ENCODE measurements at regions not wholly inside any gene's neighbourhood (a gene's known extent, or its start where the extent isn't known, plus 50 kb on each side); places are given as distances from the start of the nearest gene placed in this dataset.

GRCh38 chr11:92804388-92804966 is 165.0 kb upstream of the MTNR1B start:
- no peak for TF ChIP-seq CTCF (IDR thresholded peaks at IDR 0.05; ENCODE audit: extremely low read depth, missing control alignments)
- DNase-seq (ENCODE audit: low spot score): no peak

DNA sequence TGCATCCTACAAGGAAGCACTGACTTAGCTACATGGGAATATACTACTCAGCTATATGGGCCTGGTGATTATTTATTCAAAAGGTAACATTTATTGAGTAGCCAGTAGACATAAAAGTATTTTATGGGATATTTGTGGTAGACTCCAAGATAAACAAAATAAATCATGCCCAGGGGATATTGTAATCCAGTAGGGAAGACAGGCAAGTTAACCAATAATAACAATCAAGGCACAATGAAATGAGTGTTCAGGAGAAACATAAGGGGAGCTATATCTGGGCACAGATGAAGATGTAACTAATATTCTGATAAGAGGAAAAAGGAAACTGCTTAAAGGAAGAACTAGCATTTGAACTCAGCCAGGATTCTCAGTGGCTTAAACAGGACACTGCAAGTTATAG is 161.4 kb upstream of the MTNR1B start:
- TF ChIP-seq CTCF (IDR thresholded peaks at IDR 0.05; ENCODE audit: extremely low read depth, missing control alignments): no peak
- no peak for DNase-seq (ENCODE audit: low spot score)

GRCh38 chr11:92810423-92811064 is 158.9 kb upstream of the MTNR1B start:
- no peak for TF ChIP-seq CTCF (IDR thresholded peaks at IDR 0.05; ENCODE audit: extremely low read depth, missing control alignments)
- no peak for DNase-seq (ENCODE audit: low spot score)

GRCh38 chr11:92811341-92811740 is 158.1 kb upstream of the MTNR1B start:
- DNase-seq (ENCODE audit: low spot score): no peak
- no peak for TF ChIP-seq CTCF (IDR thresholded peaks at IDR 0.05; ENCODE audit: extremely low read depth, missing control alignments)

DNA sequence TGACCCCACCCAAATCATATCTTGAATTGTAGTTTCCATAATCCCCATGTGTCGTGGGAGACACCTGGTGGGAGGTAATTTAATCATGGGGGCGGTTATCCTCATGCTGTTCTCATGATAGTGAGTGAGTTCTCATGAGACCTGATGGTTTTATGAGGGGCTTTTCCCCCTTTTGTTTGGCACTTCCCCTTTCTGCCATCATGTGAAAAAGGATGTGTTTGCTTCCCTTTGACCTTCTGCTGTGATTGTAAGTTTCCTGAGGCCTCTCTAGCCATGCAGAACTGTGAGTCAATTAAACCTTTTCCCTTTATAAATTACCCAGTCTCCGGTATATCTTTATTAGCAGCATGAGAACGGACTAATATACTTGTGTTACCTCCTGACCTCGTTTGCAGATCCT is 156.6 kb upstream of the MTNR1B start:
- DNase-seq (ENCODE audit: low spot score): no peak
- no peak for TF ChIP-seq CTCF (IDR thresholded peaks at IDR 0.05; ENCODE audit: extremely low read depth, missing control alignments)

- no peak for TF ChIP-seq CTCF (IDR thresholded peaks at IDR 0.05; ENCODE audit: extremely low read depth, missing control alignments)
- DNase-seq (ENCODE audit: low spot score): no peak
These were observed 149.6 kb upstream of the MTNR1B start for GRCh38 chr11:92819830-92820229.

DNA sequence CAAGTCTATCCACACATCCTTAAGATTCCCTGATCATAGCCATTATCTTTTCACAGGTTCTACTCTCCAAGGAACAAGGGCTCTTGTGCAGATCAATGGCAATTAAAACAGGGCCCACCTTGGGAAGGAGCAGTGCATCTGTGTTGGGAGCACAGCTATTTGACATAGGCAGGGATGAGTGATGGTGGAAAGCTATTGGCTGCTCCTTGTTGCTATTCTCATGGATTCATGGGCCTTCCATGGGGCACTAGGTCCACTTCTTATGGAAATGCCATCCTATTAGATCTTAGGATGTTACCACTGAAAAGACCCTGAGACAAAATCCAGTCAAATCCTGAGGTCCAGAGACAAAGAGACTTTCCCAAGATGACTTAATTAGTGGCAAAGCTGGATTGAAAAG is 148.6 kb upstream of the MTNR1B start:
- DNase-seq (ENCODE audit: low spot score): no peak
- no peak for TF ChIP-seq CTCF (IDR thresholded peaks at IDR 0.05; ENCODE audit: extremely low read depth, missing control alignments)
